GM12891 (cell line): ENCODE measurements at regions not wholly inside any gene's neighbourhood (a gene's known extent, or its start where the extent isn't known, plus 50 kb on each side); places are given as distances from the start of the nearest gene placed in this dataset.

Source experiments
- POLR2A ChIP-seq: IDR thresholded peaks from 2 replicates; pipeline ENCODE4 v1.6.1; 2011; ENCODE audit warnings: low read depth, low read length, control low read depth
- POLR2AphosphoS5 ChIP-seq: IDR thresholded peaks from 2 replicates; pipeline ENCODE4 v1.6.1; 2011; ENCODE audit warnings: low read depth, low read length, control low read depth
- SPI1 ChIP-seq: IDR thresholded peaks from 2 replicates; pipeline ENCODE4 v1.6.1; 2011; ENCODE audit warnings: low read depth, low read length, control low read depth

DNA sequence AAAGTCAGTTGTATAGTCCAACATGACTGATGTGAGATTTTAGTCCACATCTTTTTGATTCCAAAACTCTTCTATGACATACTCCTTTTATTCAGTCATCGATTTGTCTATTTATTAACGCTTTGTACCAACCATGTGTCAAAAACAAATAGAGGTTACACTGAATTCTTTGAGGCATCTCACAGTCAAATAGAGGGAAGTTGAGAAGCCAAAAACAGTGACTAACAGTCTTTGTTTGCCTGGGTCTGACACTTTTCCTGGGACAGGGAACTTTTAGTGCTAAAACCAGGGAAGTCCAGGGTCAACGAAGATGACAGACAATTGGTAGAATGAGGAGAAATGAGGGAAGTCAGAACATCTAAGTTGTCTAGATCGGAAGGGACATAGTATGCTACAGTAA lies 169.9 kb upstream of the HS3ST1 start:
- TF ChIP-seq POLR2AphosphoS5 = no peak
- TF ChIP-seq POLR2A = no peak
- TF ChIP-seq SPI1 = no peak
